TTC549 (cell line): ENCODE measurements at regions not wholly inside any gene's neighbourhood (a gene's known extent, or its start where the extent isn't known, plus 50 kb on each side); places are given as distances from the start of the nearest gene placed in this dataset.

Experiments
- FAIRE-seq: peaks from 2 replicates; lab custom pipeline; 2012; peaks lifted over from hg19 to GRCh38; lab: Jason Lieb, UNC

- FAIRE-seq: no peak
These were observed 99.1 kb upstream of the AGTR1 start for GRCh38 chr3:148598619-148599018.

GRCh38 chr3:148599481-148599880, 98.2 kb upstream of the AGTR1 start:
- no peak for FAIRE-seq

- FAIRE-seq: no peak
These were observed 97.3 kb upstream of the AGTR1 start for GRCh38 chr3:148600440-148600839.

GRCh38 chr3:148600902-148601765, 96.6 kb upstream of the AGTR1 start:
- FAIRE-seq: no peak

- no peak for FAIRE-seq
These were observed 95.7 kb upstream of the AGTR1 start for GRCh38 chr3:148601766-148602685.

- FAIRE-seq: no peak
These were observed 93.2 kb upstream of the AGTR1 start for GRCh38 chr3:148604270-148605085.

GRCh38 chr3:148605521-148605920, 92.2 kb upstream of the AGTR1 start:
- FAIRE-seq: no peak

- FAIRE-seq: no peak
These were observed 90.7 kb upstream of the AGTR1 start for GRCh38 chr3:148606979-148607378.

- FAIRE-seq: no peak
These were observed 90.2 kb upstream of the AGTR1 start for GRCh38 chr3:148607491-148607890.

- no peak for FAIRE-seq
These were observed 85.4 kb upstream of the AGTR1 start for GRCh38 chr3:148612278-148612677.

GRCh38 chr3:148615382-148615781, 82.3 kb upstream of the AGTR1 start:
- no peak for FAIRE-seq

- FAIRE-seq: no peak
These were observed 72.5 kb upstream of the AGTR1 start for GRCh38 chr3:148625095-148625736.

- FAIRE-seq: no peak
These were observed 71.7 kb upstream of the AGTR1 start for GRCh38 chr3:148625991-148626390.

- FAIRE-seq: no peak
These were observed 68.7 kb upstream of the AGTR1 start for GRCh38 chr3:148629006-148629405.

GRCh38 chr3:148631124-148631903, 66.4 kb upstream of the AGTR1 start:
- FAIRE-seq: no peak

GRCh38 chr3:148641722-148642121, 56.0 kb upstream of the AGTR1 start:
- no peak for FAIRE-seq

- no peak for FAIRE-seq
These were observed 55.5 kb upstream of the AGTR1 start for GRCh38 chr3:148642214-148642613.

GRCh38 chr3:148642616-148643015, 55.1 kb upstream of the AGTR1 start:
- no peak for FAIRE-seq

GRCh38 chr3:148643389-148643840, 54.3 kb upstream of the AGTR1 start:
- FAIRE-seq: no peak

GRCh38 chr3:148646126-148646665, 51.5 kb upstream of the AGTR1 start:
- no peak for FAIRE-seq
